ENCODE measurements at regions not wholly inside any gene's neighbourhood (a gene's known extent, or its start where the extent isn't known, plus 50 kb on each side); places are given as distances from the start of the nearest gene placed in this dataset.

DNA sequence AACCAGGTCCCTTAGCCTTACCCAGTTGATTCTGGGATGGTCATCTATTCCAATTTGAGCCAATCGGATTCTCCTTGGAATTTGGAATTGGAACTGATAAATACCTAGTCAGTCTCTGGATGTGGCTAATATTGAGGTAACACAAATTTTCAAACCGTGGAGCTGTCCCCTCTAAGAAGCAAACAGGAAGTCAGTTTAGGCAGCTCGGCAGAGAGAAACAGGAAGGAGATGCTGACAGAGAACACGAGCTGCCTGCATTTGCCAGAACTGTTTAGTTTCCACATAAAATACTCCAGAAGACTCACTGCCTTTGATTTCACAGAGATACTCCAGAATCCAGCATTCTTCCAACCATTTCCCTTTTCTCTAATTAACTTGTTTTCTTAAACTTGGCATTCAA is 1024.9 kb downstream of the BCL11A start:
- H3K4me1 ChIP-seq (ENCODE audit: insufficient read depth): no peaks in the 10 kb centered on the region
- TF ChIP-seq POLR2A (IDR thresholded peaks at IDR 0.05): no peak
- no peak for TF ChIP-seq EP300 (IDR thresholded peaks at IDR 0.05)
- TF ChIP-seq, protein P1, sequence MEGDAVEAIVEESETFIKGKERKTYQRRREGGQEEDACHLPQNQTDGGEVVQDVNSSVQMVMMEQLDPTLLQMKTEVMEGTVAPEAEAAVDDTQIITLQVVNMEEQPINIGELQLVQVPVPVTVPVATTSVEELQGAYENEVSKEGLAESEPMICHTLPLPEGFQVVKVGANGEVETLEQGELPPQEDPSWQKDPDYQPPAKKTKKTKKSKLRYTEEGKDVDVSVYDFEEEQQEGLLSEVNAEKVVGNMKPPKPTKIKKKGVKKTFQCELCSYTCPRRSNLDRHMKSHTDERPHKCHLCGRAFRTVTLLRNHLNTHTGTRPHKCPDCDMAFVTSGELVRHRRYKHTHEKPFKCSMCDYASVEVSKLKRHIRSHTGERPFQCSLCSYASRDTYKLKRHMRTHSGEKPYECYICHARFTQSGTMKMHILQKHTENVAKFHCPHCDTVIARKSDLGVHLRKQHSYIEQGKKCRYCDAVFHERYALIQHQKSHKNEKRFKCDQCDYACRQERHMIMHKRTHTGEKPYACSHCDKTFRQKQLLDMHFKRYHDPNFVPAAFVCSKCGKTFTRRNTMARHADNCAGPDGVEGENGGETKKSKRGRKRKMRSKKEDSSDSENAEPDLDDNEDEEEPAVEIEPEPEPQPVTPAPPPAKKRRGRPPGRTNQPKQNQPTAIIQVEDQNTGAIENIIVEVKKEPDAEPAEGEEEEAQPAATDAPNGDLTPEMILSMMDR (IDR thresholded peaks at IDR 0.05): no peak
- no peak overlapping the region for H3K4me3 ChIP-seq
- intact Hi-C loops (cut with DNase I): no loop called here
- H3K27ac ChIP-seq: no peak overlapping the region
- H3K9me3 ChIP-seq: no peaks in the 10 kb centered on the region
- no peaks in the 10 kb centered on the region for H3K27me3 ChIP-seq
- no peak for DNase-seq
- whole genome bisulfite sequencing, 3 donors: 68 to 76% (median 70%) methylated on average over 4 of the region's 4 CpGs
- no peaks in the 10 kb centered on the region for H3K36me3 ChIP-seq

DNA sequence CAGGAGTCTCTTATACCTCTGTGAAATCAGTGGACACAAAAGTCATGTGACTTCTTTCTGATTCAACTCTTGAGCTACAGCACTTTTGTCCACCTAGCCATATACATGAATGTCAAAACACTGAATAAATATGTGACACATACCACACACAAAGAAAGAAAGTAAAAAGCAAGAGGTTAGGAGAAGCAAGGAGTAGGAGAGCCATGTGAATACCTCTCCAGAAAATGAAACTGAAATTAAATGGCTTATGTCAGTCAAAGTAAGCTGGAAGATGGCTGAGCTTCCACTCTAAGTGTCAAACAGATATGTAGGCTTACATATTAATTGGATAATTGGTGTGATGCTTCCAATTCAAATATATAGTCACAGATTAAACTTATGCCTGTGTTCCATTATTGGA is 1050.5 kb downstream of the BCL11A start:
- intact Hi-C loops (cut with DNase I): loop anchor here in 1 of 4 donors (10.0 kb wide), 1 partner anchor 252 kb away; no protein-coding TSS in a partner anchor
- H3K36me3 ChIP-seq: no peaks in the 10 kb centered on the region
- H3K4me1 ChIP-seq (ENCODE audit: insufficient read depth): no peaks in the 10 kb centered on the region
- no peaks in the 10 kb centered on the region for H3K27me3 ChIP-seq
- DNase-seq: no peak
- no peak overlapping the region for H3K4me3 ChIP-seq
- H3K9me3 ChIP-seq: no peaks in the 10 kb centered on the region
- no peak overlapping the region for H3K27ac ChIP-seq
- TF ChIP-seq, protein P1 (IDR thresholded peaks at IDR 0.05): no peak
- no peak for TF ChIP-seq POLR2A (IDR thresholded peaks at IDR 0.05)
- no peak for TF ChIP-seq EP300 (IDR thresholded peaks at IDR 0.05)

DNA sequence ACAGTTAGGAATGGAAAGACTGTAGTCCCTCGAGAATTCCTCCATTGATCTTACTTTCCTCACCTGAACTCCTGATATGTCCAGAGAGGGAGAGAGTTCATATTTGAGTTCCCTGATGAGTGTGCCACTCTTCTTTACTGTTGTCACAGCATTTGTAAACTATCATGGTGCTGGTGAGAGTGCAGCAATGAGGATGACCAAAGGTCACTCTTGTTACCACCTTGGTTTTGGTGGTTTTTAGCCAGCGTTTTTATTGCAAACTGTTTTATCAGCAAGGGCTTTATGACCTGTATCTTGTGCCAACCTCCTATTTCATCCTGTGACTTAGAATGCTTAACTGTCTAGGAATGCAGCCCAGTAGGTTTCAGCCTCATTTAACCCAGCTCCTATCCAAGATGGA is 1062.5 kb downstream of the BCL11A start:
- TF ChIP-seq POLR2A (IDR thresholded peaks at IDR 0.05) (no peak), EP300 (IDR thresholded peaks at IDR 0.05) (no peak)
- no peaks in the 10 kb centered on the region for H3K36me3 ChIP-seq
- intact Hi-C loops (cut with DNase I): no loop called here
- H3K27ac ChIP-seq: no peak overlapping the region
- no peaks in the 10 kb centered on the region for H3K9me3 ChIP-seq
- no peak overlapping the region for H3K4me3 ChIP-seq
- WGBS, 3 donors: 57 to 74% (median 60%) methylated on average over 2 of the region's 2 CpGs
- H3K27me3 ChIP-seq: no peaks in the 10 kb centered on the region
- no peak for DNase-seq
- H3K4me1 ChIP-seq (ENCODE audit: insufficient read depth): no peaks in the 10 kb centered on the region

DNA sequence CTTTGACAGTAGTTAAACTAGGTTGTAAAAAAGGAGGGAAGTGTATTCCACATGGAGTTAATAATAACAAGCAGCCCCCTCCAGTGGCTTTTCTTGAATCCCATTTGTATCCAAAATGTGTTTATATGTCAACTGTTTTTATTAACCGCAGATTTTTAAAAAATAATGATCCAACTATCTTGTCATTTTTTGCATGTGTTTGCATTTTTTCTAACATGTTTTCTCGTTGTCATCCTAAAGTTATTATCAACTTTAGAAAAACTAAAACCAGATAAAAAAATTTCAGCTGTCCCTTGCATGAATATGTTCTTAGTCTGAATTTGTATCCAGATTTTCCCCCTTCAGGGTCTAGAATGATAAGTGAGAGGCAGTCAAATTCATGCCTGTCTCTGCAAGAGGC is 1063.3 kb downstream of the BCL11A start:
- intact Hi-C loops (cut with DNase I): no loop called here
- DNase-seq: no peak
- H3K27ac ChIP-seq: no peak overlapping the region
- no peaks in the 10 kb centered on the region for H3K27me3 ChIP-seq
- WGBS, 3 donors: 9 to 35% (median 12%) methylated on average over 2 of the region's 2 CpGs
- H3K4me3 ChIP-seq: no peak overlapping the region
- TF ChIP-seq, protein P1 (IDR thresholded peaks at IDR 0.05): no peak
- no peak for TF ChIP-seq EP300 (IDR thresholded peaks at IDR 0.05)
- TF ChIP-seq POLR2A (IDR thresholded peaks at IDR 0.05): no peak
- no peaks in the 10 kb centered on the region for H3K36me3 ChIP-seq
- H3K4me1 ChIP-seq (ENCODE audit: insufficient read depth): no peaks in the 10 kb centered on the region
- no peaks in the 10 kb centered on the region for H3K9me3 ChIP-seq

DNA sequence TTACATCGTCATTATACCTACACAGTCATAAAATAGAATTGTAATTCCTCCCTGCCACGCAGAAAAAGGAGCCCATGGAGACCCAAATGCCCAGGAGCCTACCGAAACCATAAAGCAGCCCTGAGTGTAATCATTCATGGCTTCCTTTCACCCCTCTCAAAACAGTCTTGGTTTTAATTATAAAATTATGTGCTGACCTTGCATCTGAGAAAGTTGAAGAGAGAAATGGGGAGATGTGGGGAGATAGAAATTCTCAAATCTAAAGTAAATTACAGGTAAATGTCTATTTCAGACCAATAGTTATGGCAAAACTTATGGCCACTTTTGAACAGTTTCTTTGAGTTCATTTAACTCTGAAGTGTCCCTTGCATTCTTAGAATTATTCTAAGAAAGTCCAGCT is 1068.8 kb downstream of the BCL11A start:
- 86 to 90% (median 89%) methylated on average over 3 of the region's 3 CpGs for WGBS, 3 donors
- H3K27ac ChIP-seq: no peak overlapping the region
- no peaks in the 10 kb centered on the region for H3K27me3 ChIP-seq
- H3K4me3 ChIP-seq: no peak overlapping the region
- no peak for DNase-seq
- intact Hi-C loops (cut with DNase I): no loop called here
- no peaks in the 10 kb centered on the region for H3K36me3 ChIP-seq
- no peaks in the 10 kb centered on the region for H3K4me1 ChIP-seq (ENCODE audit: insufficient read depth)
- TF ChIP-seq EP300 (IDR thresholded peaks at IDR 0.05): no peak
- TF ChIP-seq, protein P1 (IDR thresholded peaks at IDR 0.05): no peak
- TF ChIP-seq POLR2A (IDR thresholded peaks at IDR 0.05): no peak
- no peaks in the 10 kb centered on the region for H3K9me3 ChIP-seq
